CD4-positive, CD25-positive, alpha-beta regulatory T cell (primary cell): ENCODE measurements at regions not wholly inside any gene's neighbourhood (a gene's known extent, or its start where the extent isn't known, plus 50 kb on each side); places are given as distances from the start of the nearest gene placed in this dataset.
"Not testable (repeated sequence)": the region's sequence is repeated elsewhere in the genome, so short reads cannot be mapped to it uniquely, and the experiment has no call there.

Experiments
- ATAC-seq, 2 donors: fragments of 150-1000 bp; cut with Tn5 transposase; one replicate each; pipeline ENCODE4 v1.10.0; 2021; ENCODE audit warnings: low read depth in 2 of 2, moderate number of reproducible peaks in 2 of 2, moderate library complexity in 1 of 2
- DNase-seq, 3 donors: peaks; one replicate each; pipeline versions ENCODE4 v3.0.0 to v3.0.0-alpha.2; 2012 to 2022; ENCODE audit warnings: mixed read lengths in 1 of 3
- H3K27ac ChIP-seq: one replicate; pipeline ENCODE4 v1.7.0; 2013; ENCODE audit warnings: mild to moderate bottlenecking, low read length; ENCODE audit not compliant: insufficient read depth, poor library complexity, severe bottlenecking
- H3K27me3 ChIP-seq: one replicate; pipeline ENCODE4 v1.7.0; 2013; ENCODE audit warnings: low read length; ENCODE audit not compliant: control insufficient read depth, insufficient read depth
- H3K36me3 ChIP-seq: one replicate; pipeline ENCODE4 v1.7.0; 2013; ENCODE audit warnings: mild to moderate bottlenecking, low read length, moderate library complexity; ENCODE audit not compliant: control insufficient read depth, insufficient read depth
- H3K4me1 ChIP-seq: 2 replicates; pipeline ENCODE4 v1.7.0; 2013; ENCODE audit warnings: mild to moderate bottlenecking, low read length; ENCODE audit not compliant: insufficient read depth, control insufficient read depth, poor library complexity, severe bottlenecking
- H3K4me3 ChIP-seq: one replicate; pipeline ENCODE4 v1.7.0; 2013; ENCODE audit warnings: low read depth, mild to moderate bottlenecking, low read length, moderate library complexity
- H3K9me3 ChIP-seq, 2 experiments: 1 replicate in 1 of 2; 2 replicates in 1 of 2; pipeline ENCODE4 v1.7.0; 2013; ENCODE audit warnings: low read length in 2 of 2, mild to moderate bottlenecking in 1 of 2, moderate library complexity in 1 of 2; ENCODE audit not compliant: control insufficient read depth in 2 of 2
- H3K27ac Mint-ChIP-seq, 3 donors: one replicate each; pipeline ENCODE4 v1.8.0; 2020 to 2022; ENCODE audit warnings: mild to moderate bottlenecking in 3 of 3, mixed read lengths in 3 of 3, moderate library complexity in 2 of 3
- H3K27me3 Mint-ChIP-seq: one replicate; pipeline ENCODE4 v1.8.0; 2022; ENCODE audit warnings: mild to moderate bottlenecking, mixed read lengths
- H3K36me3 Mint-ChIP-seq: one replicate; pipeline ENCODE4 v1.8.0; 2020; ENCODE audit warnings: mixed read lengths
- H3K4me1 Mint-ChIP-seq, 4 donors: one replicate each; pipeline ENCODE4 v1.8.0; 2020 to 2022; ENCODE audit warnings: mixed read lengths in 4 of 4, mild to moderate bottlenecking in 1 of 4
- H3K4me3 Mint-ChIP-seq, 4 donors: one replicate each; pipeline ENCODE4 v1.8.0; 2020 to 2022; ENCODE audit warnings: mild to moderate bottlenecking in 4 of 4, mixed read lengths in 4 of 4, moderate library complexity in 3 of 4
- H3K9me3 Mint-ChIP-seq, 7 donors: one replicate each; pipeline ENCODE4 v1.8.0; 2020 to 2022; ENCODE audit warnings: mixed read lengths in 7 of 7, mild to moderate bottlenecking in 3 of 7, moderate library complexity in 2 of 7

DNA sequence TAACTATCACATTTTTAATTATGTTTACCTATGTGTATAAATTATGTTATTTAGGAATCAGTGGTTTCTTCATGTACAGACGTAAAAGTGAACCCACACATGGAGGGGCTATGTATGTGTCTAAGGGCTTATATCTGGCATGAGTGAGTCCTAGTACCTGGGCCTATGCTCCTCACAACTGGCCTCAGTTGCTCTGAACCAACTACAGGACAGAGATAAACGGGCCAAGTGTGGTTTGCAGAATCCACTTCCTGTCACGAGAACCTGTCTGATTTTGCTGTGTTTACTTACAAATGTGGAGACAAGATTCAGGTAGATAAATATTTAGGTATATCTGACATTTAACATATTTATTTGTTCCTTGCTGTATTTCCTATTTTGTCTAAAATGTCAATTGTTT, 562.5 kb downstream of the TMEM121 start:
- H3K4me3 ChIP-seq, ATAC-seq, H3K4me3 Mint-ChIP-seq, H3K9me3 Mint-ChIP-seq, H3K36me3 ChIP-seq, H3K36me3 Mint-ChIP-seq, H3K27ac ChIP-seq, H3K27me3 Mint-ChIP-seq, H3K9me3 ChIP-seq, H3K27me3 ChIP-seq, H3K27ac Mint-ChIP-seq, H3K4me1 ChIP-seq: not testable (repeated sequence)
- peaks cover 0 to 23% (median 3%) of the 10 kb centered on the region in 4 donors for H3K4me1 Mint-ChIP-seq
- DNase-seq = peak in 1 of 3 donors; percentile 23

DNA sequence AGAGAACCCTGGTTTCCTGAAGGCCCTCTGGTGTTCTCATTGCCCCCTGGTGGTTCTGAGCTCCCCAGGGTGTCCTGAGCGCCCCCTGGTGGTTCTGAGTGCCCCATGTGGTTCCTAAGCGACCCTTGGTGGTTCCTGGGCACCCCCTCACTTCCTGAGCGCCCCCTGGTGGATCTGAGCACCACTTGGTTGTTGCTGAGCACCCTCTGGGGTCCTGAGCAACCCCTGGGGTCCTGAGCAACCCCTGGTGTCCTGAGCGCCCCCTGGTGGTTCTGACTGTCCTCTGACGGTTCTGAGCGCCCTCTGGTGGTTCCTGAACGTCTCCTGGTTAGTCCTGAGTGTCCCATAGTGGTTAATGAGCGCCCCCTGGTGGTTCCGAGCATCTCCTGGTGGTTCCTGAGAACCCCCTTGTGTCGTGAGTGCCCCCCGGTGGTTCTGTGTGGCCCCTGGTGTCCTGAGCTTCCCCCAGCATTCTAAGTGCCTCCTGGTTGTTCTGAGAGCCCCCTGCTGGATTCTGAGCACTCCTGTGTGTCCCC, 568.3 kb downstream of the TMEM121 start:
- Histone ChIP-seq H3K4me3 (no peak overlapping the region), H3K36me3 (no peaks in the 10 kb centered on the region), H3K4me1 (no peaks in the 10 kb centered on the region), H3K27ac (no peak overlapping the region), H3K9me3 (no peaks in the 10 kb centered on the region), H3K27me3 (no peaks in the 10 kb centered on the region)
- Mint-ChIP-seq H3K4me3 (no peak overlapping the region), H3K9me3 (no peaks in the 10 kb centered on the region), H3K27ac (no peak overlapping the region), H3K4me1 (no peaks in the 10 kb centered on the region), H3K36me3 (no peaks in the 10 kb centered on the region), H3K27me3 (peaks cover 3% of the 10 kb centered on the region)
- ATAC-seq (peak in 1 of 2 donors; percentile 25), DNase-seq (peak in 2 of 3 donors; percentile 44 to 77)

- peaks cover 2% of the 10 kb centered on the region for H3K27me3 ChIP-seq
- H3K27me3 Mint-ChIP-seq = peaks cover 10% of the 10 kb centered on the region
- H3K4me1 ChIP-seq = no peaks in the 10 kb centered on the region
- H3K27ac ChIP-seq = no peak overlapping the region
- ATAC-seq = no peak
- no peak overlapping the region for H3K4me3 ChIP-seq
- no peak overlapping the region for H3K27ac Mint-ChIP-seq
- no peaks in the 10 kb centered on the region for H3K9me3 Mint-ChIP-seq
- H3K36me3 ChIP-seq = no peaks in the 10 kb centered on the region
- no peaks in the 10 kb centered on the region for H3K9me3 ChIP-seq
- no peaks in the 10 kb centered on the region for H3K36me3 Mint-ChIP-seq
- DNase-seq = no peak
- no peaks in the 10 kb centered on the region for H3K4me1 Mint-ChIP-seq
- no peak overlapping the region for H3K4me3 Mint-ChIP-seq
Measured at GRCh38 chr14:106107703-106108102, 581.3 kb downstream of the TMEM121 start.

DNA sequence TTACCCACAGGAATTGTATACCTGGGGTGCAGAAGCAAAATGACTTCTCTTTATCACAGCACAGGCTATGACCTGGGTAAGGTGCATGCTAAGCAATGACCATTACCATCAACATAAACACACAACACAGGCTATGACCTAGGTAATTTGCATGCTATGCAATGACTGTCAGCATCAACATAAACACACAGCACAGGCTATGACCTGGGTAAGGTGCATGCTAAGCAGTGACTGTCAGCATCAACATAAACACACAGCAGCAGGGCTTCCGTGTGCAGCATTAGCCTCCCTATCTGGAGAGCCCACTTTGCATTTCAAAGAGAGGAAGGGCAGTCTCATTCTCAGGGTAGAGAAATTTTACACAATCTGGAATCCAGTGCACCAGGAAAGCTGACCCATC, 583.0 kb downstream of the TMEM121 start:
- no peaks in the 10 kb centered on the region for H3K9me3 Mint-ChIP-seq
- H3K4me1 ChIP-seq = no peaks in the 10 kb centered on the region
- H3K4me3 Mint-ChIP-seq = no peak overlapping the region
- H3K27ac ChIP-seq = no peak overlapping the region
- no peaks in the 10 kb centered on the region for H3K4me1 Mint-ChIP-seq
- peaks cover 10% of the 10 kb centered on the region for H3K27me3 Mint-ChIP-seq
- no peak overlapping the region for H3K4me3 ChIP-seq
- no peak for ATAC-seq
- no peaks in the 10 kb centered on the region for H3K36me3 Mint-ChIP-seq
- no peaks in the 10 kb centered on the region for H3K9me3 ChIP-seq
- peaks cover 2% of the 10 kb centered on the region for H3K27me3 ChIP-seq
- DNase-seq = no peak
- no peaks in the 10 kb centered on the region for H3K36me3 ChIP-seq
- no peak overlapping the region for H3K27ac Mint-ChIP-seq

DNA sequence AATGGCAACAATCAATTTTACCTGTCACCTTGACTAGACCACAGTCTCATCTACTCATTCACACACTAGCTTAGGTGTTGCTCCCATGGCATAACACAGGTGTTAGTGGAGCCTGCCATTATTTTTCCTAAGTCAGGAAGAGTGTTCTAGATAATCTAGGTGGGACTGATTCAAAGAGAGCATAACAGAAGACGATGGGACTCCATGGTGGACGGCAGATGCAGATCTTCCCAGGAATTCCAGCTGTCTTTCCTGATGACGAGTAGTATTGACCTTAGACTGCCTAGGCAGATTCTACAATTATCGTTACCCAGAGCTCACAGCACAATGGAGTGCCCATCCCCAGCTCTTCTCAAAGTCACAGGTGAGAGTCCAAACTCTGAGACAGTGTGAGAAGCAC, 589.0 kb downstream of the TMEM121 start:
- no peak overlapping the region for H3K4me3 Mint-ChIP-seq
- peak overlapping the region in 2 of 3 donors; percentile 43 to 61 for H3K27ac Mint-ChIP-seq
- Histone ChIP-seq H3K27ac (no peak overlapping the region), H3K36me3 (no peaks in the 10 kb centered on the region), H3K4me3 (no peak overlapping the region), H3K9me3 (no peaks in the 10 kb centered on the region), H3K4me1 (no peaks in the 10 kb centered on the region), H3K27me3 (peaks cover 2% of the 10 kb centered on the region)
- peaks cover 11% of the 10 kb centered on the region for H3K27me3 Mint-ChIP-seq
- no peak for DNase-seq
- no peak for ATAC-seq
- no peaks in the 10 kb centered on the region for H3K36me3 Mint-ChIP-seq
- no peaks in the 10 kb centered on the region for H3K9me3 Mint-ChIP-seq
- peaks cover 0 to 23% (median 3%) of the 10 kb centered on the region in 4 donors for H3K4me1 Mint-ChIP-seq

DNA sequence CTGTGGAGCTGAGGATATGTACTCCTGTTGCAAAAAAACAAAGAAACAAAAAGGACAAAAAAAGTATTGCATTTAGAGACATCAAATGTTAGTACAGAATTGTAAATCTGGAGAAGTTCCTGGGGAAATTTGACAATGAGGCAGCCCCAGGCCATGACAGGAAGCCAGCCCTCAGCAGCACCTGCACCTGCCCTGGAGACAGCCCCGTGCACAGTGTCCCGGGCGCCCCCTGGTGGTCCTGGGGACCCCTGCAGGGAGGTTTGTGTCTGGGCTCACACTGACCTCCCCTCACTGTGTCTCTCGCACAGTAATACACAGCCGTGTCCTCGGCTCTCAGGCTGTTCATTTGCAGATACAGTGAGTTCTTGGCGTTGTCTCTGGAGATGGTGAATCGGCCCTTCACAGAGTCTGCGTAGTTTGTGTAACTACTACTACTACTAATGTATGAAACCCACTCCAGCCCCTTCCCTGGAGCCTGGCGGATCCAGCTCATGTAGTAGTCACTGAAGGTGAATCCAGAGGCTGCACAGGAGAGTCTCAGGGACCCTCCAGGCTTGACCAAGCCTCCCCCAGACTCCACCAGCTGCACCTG, 590.1 kb downstream of the TMEM121 start:
- DNase-seq = peak in 2 of 3 donors; percentile 14 to 26
- Mint-ChIP-seq H3K27ac (peak overlapping the region in 1 of 3 donors; percentile 61), H3K4me1 (peaks cover 0 to 23% (median 3%) of the 10 kb centered on the region in 4 donors), H3K27me3 (peaks cover 17% of the 10 kb centered on the region)
- H3K4me3 ChIP-seq, H3K36me3 Mint-ChIP-seq, H3K4me3 Mint-ChIP-seq, H3K36me3 ChIP-seq, H3K4me1 ChIP-seq, H3K27ac ChIP-seq, H3K27me3 ChIP-seq, H3K9me3 Mint-ChIP-seq, H3K9me3 ChIP-seq: not testable (repeated sequence)
- peak in 1 of 2 donors; percentile 70 for ATAC-seq

- Mint-ChIP-seq H3K9me3 (peaks cover 0 to 2% (median 0%) of the 10 kb centered on the region in 7 donors), H3K27ac (no peak overlapping the region), H3K4me1 (peaks cover 0 to 23% (median 3%) of the 10 kb centered on the region in 4 donors), H3K4me3 (peak overlapping the region in 2 of 4 donors; percentile 16 to 18), H3K27me3 (peaks cover 32% of the 10 kb centered on the region), H3K36me3 (no peaks in the 10 kb centered on the region)
- Histone ChIP-seq H3K27ac (no peak overlapping the region), H3K9me3 (no peaks in the 10 kb centered on the region), H3K4me1 (no peaks in the 10 kb centered on the region), H3K36me3 (no peaks in the 10 kb centered on the region), H3K4me3 (no peak overlapping the region), H3K27me3 (peaks cover 7% of the 10 kb centered on the region)
- no peak for DNase-seq
- ATAC-seq = no peak
Measured at GRCh38 chr14:106120101-106120500, 593.7 kb downstream of the TMEM121 start.

DNA sequence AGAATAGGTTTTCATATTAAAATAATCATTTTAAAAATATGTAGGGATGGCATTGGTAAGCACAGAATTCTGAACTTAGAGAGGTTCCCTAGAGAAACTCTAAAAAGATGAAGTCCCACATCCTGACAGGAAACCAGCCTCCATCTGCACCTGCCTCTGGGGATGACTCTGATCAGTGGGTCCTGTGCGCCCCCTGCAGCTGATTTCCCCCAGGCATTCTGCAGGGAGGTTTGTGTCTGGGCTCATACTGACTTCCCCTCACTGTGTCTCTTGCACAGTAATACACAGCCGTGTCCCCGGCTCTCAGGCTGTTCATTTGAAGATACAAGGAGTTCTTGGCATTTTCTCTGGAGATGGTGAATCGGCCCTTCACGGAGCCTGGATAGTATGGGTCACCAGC, 602.9 kb downstream of the TMEM121 start:
- H3K4me3 ChIP-seq = no peak overlapping the region
- peaks cover 5% of the 10 kb centered on the region for H3K27me3 ChIP-seq
- H3K4me3 Mint-ChIP-seq = peak overlapping the region in 1 of 4 donors; percentile 28
- H3K27ac ChIP-seq = no peak overlapping the region
- H3K27me3 Mint-ChIP-seq = peaks cover 43% of the 10 kb centered on the region
- DNase-seq = peak in 1 of 3 donors; percentile 27
- H3K36me3 ChIP-seq = no peaks in the 10 kb centered on the region
- H3K36me3 Mint-ChIP-seq = no peaks in the 10 kb centered on the region
- H3K9me3 ChIP-seq = no peaks in the 10 kb centered on the region
- no peak for ATAC-seq
- peaks cover 3 to 14% (median 7%) of the 10 kb centered on the region in 4 donors for H3K4me1 Mint-ChIP-seq
- no peaks in the 10 kb centered on the region for H3K9me3 Mint-ChIP-seq
- peaks cover 4% of the 10 kb centered on the region for H3K4me1 ChIP-seq
- H3K27ac Mint-ChIP-seq = no peak overlapping the region
